Dendritic cell treated with granulocyte-macrophage colony-stimulating factor and Interleukin-4, amounts not matched to agents 40 ng/mL and 50 ng/mL, for 4 days (primary cell): ENCODE measurements at regions not wholly inside any gene's neighbourhood (a gene's known extent, or its start where the extent isn't known, plus 50 kb on each side); places are given as distances from the start of the nearest gene placed in this dataset.
"Not testable (repeated sequence)": the region's sequence is repeated elsewhere in the genome, so short reads cannot be mapped to it uniquely, and the experiment has no call there.

Experiments used
- H3K27ac Mint-ChIP-seq: one replicate; pipeline ENCODE4 v1.8.0; 2022; ENCODE audit warnings: mild to moderate bottlenecking, mixed read lengths
- H3K27me3 Mint-ChIP-seq: one replicate; pipeline ENCODE4 v1.8.0; 2022; ENCODE audit warnings: mild to moderate bottlenecking, mixed read lengths
- H3K36me3 Mint-ChIP-seq: one replicate; pipeline ENCODE4 v1.8.0; 2022; ENCODE audit warnings: low read depth, mixed read lengths
- H3K4me1 Mint-ChIP-seq: one replicate; pipeline ENCODE4 v1.8.0; 2022; ENCODE audit warnings: low read depth, mixed read lengths
- H3K4me3 Mint-ChIP-seq: one replicate; pipeline ENCODE4 v1.8.0; 2022; ENCODE audit warnings: mild to moderate bottlenecking, moderate library complexity, mixed read lengths
- H3K9me3 Mint-ChIP-seq: one replicate; pipeline ENCODE4 v1.8.0; 2022; ENCODE audit warnings: mixed read lengths
- intact Hi-C: fragments of 100-400 bp; cut with micrococcal nuclease; formaldehyde crosslinking; loops from one replicate; pipeline ENCODE4 v1.15.0; 2022

- Mint-ChIP-seq H3K36me3 (no peaks in the 10 kb centered on the region), H3K27me3 (no peaks in the 10 kb centered on the region), H3K9me3 (no peaks in the 10 kb centered on the region), H3K4me3 (no peak overlapping the region), H3K27ac (no peak overlapping the region), H3K4me1 (no peaks in the 10 kb centered on the region)
- intact Hi-C loops = no loop called here
These were observed 370.1 kb upstream of the ZFHX3 start for GRCh38 chr16:73418051-73418450.

GRCh38 chr16:73415286-73415685, 367.4 kb upstream of the ZFHX3 start:
- Mint-ChIP-seq H3K4me3 (no peak overlapping the region), H3K27ac (no peak overlapping the region), H3K27me3 (no peaks in the 10 kb centered on the region), H3K4me1 (no peaks in the 10 kb centered on the region), H3K9me3 (no peaks in the 10 kb centered on the region), H3K36me3 (no peaks in the 10 kb centered on the region)
- intact Hi-C loops = no loop called here

- no peaks in the 10 kb centered on the region for H3K36me3 Mint-ChIP-seq
- no peaks in the 10 kb centered on the region for H3K4me1 Mint-ChIP-seq
- H3K27me3 Mint-ChIP-seq = no peaks in the 10 kb centered on the region
- intact Hi-C loops = no loop called here
- H3K27ac Mint-ChIP-seq = no peak overlapping the region
- H3K4me3 Mint-ChIP-seq = no peak overlapping the region
- H3K9me3 Mint-ChIP-seq = no peaks in the 10 kb centered on the region
These were observed 366.7 kb upstream of the ZFHX3 start for GRCh38 chr16:73414638-73415037.

GRCh38 chr16:73413830-73414190, 365.9 kb upstream of the ZFHX3 start:
- H3K36me3 Mint-ChIP-seq = no peaks in the 10 kb centered on the region
- H3K27me3 Mint-ChIP-seq = no peaks in the 10 kb centered on the region
- no peak overlapping the region for H3K27ac Mint-ChIP-seq

GRCh38 chr16:73413091-73413829, 365.3 kb upstream of the ZFHX3 start:
- H3K27me3 Mint-ChIP-seq = no peaks in the 10 kb centered on the region
- H3K36me3 Mint-ChIP-seq = no peaks in the 10 kb centered on the region
- no peak overlapping the region for H3K4me3 Mint-ChIP-seq
- intact Hi-C loops = no loop called here
- no peaks in the 10 kb centered on the region for H3K4me1 Mint-ChIP-seq
- no peak overlapping the region for H3K27ac Mint-ChIP-seq
- H3K9me3 Mint-ChIP-seq = no peaks in the 10 kb centered on the region

More at GRCh38 chr16:73413830-73414190, 365.9 kb upstream of the ZFHX3 start:
- H3K4me3 Mint-ChIP-seq = no peak overlapping the region
- intact Hi-C loops = no loop called here
- no peaks in the 10 kb centered on the region for H3K4me1 Mint-ChIP-seq
- no peaks in the 10 kb centered on the region for H3K9me3 Mint-ChIP-seq

GRCh38 chr16:73412416-73412815, 364.5 kb upstream of the ZFHX3 start:
- Mint-ChIP-seq H3K27ac (no peak overlapping the region), H3K4me1 (no peaks in the 10 kb centered on the region), H3K9me3 (no peaks in the 10 kb centered on the region), H3K4me3 (no peak overlapping the region), H3K27me3 (no peaks in the 10 kb centered on the region), H3K36me3 (no peaks in the 10 kb centered on the region)
- intact Hi-C loops = no loop called here

GRCh38 chr16:73408716-73409115, 360.8 kb upstream of the ZFHX3 start:
- no peak overlapping the region for H3K4me3 Mint-ChIP-seq

GRCh38 chr16:73408311-73408710, 360.4 kb upstream of the ZFHX3 start:
- H3K4me1 Mint-ChIP-seq = no peaks in the 10 kb centered on the region
- no peaks in the 10 kb centered on the region for H3K27me3 Mint-ChIP-seq
- no peaks in the 10 kb centered on the region for H3K36me3 Mint-ChIP-seq
- no peaks in the 10 kb centered on the region for H3K9me3 Mint-ChIP-seq
- H3K4me3 Mint-ChIP-seq = no peak overlapping the region
- intact Hi-C loops = no loop called here
- H3K27ac Mint-ChIP-seq = no peak overlapping the region

More at GRCh38 chr16:73408716-73409115, 360.8 kb upstream of the ZFHX3 start:
- Mint-ChIP-seq H3K27me3 (no peaks in the 10 kb centered on the region), H3K4me1 (no peaks in the 10 kb centered on the region), H3K36me3 (no peaks in the 10 kb centered on the region), H3K27ac (no peak overlapping the region), H3K9me3 (no peaks in the 10 kb centered on the region)
- intact Hi-C loops = no loop called here

- H3K27ac Mint-ChIP-seq = no peak overlapping the region
- intact Hi-C loops = no loop called here
- no peaks in the 10 kb centered on the region for H3K4me1 Mint-ChIP-seq
- H3K9me3 Mint-ChIP-seq = no peaks in the 10 kb centered on the region
- no peak overlapping the region for H3K4me3 Mint-ChIP-seq
- no peaks in the 10 kb centered on the region for H3K36me3 Mint-ChIP-seq
- H3K27me3 Mint-ChIP-seq = no peaks in the 10 kb centered on the region
These were observed 357.9 kb upstream of the ZFHX3 start for GRCh38 chr16:73405851-73406250.

- Mint-ChIP-seq H3K4me1 (no peaks in the 10 kb centered on the region), H3K4me3 (no peak overlapping the region), H3K27me3 (no peaks in the 10 kb centered on the region), H3K36me3 (no peaks in the 10 kb centered on the region), H3K27ac (no peak overlapping the region), H3K9me3 (no peaks in the 10 kb centered on the region)
- intact Hi-C loops = no loop called here
These were observed 356.1 kb upstream of the ZFHX3 start for GRCh38 chr16:73404001-73404400.

- Mint-ChIP-seq H3K4me3 (no peak overlapping the region), H3K36me3 (no peaks in the 10 kb centered on the region), H3K27me3 (no peaks in the 10 kb centered on the region), H3K27ac (no peak overlapping the region), H3K4me1 (no peaks in the 10 kb centered on the region), H3K9me3 (no peaks in the 10 kb centered on the region)
- intact Hi-C loops = no loop called here
These were observed 355.4 kb upstream of the ZFHX3 start for GRCh38 chr16:73403291-73403690.

GRCh38 chr16:73400951-73401350, 353.0 kb upstream of the ZFHX3 start:
- Mint-ChIP-seq H3K36me3 (no peaks in the 10 kb centered on the region), H3K4me1 (no peaks in the 10 kb centered on the region), H3K27me3 (no peaks in the 10 kb centered on the region), H3K27ac (no peak overlapping the region), H3K9me3 (no peaks in the 10 kb centered on the region), H3K4me3 (no peak overlapping the region)
- intact Hi-C loops = no loop called here

GRCh38 chr16:73399997-73400396, 352.1 kb upstream of the ZFHX3 start:
- Mint-ChIP-seq H3K27me3 (no peaks in the 10 kb centered on the region), H3K36me3 (no peaks in the 10 kb centered on the region), H3K9me3 (no peaks in the 10 kb centered on the region), H3K4me1 (no peaks in the 10 kb centered on the region), H3K27ac (no peak overlapping the region), H3K4me3 (no peak overlapping the region)
- intact Hi-C loops = no loop called here

GRCh38 chr16:73399486-73399885, 351.6 kb upstream of the ZFHX3 start:
- no peaks in the 10 kb centered on the region for H3K4me1 Mint-ChIP-seq
- no peaks in the 10 kb centered on the region for H3K9me3 Mint-ChIP-seq
- no peak overlapping the region for H3K27ac Mint-ChIP-seq
- intact Hi-C loops = no loop called here
- H3K27me3 Mint-ChIP-seq = no peaks in the 10 kb centered on the region
- no peaks in the 10 kb centered on the region for H3K36me3 Mint-ChIP-seq
- no peak overlapping the region for H3K4me3 Mint-ChIP-seq

GRCh38 chr16:73398604-73399003, 350.7 kb upstream of the ZFHX3 start:
- intact Hi-C loops, H3K27ac Mint-ChIP-seq, H3K36me3 Mint-ChIP-seq, H3K27me3 Mint-ChIP-seq, H3K9me3 Mint-ChIP-seq, H3K4me3 Mint-ChIP-seq, H3K4me1 Mint-ChIP-seq: not testable (repeated sequence)
